ENCODE measurements at regions not wholly inside any gene's neighbourhood (a gene's known extent, or its start where the extent isn't known, plus 50 kb on each side); places are given as distances from the start of the nearest gene placed in this dataset.
"Not testable (repeated sequence)": the region's sequence is repeated elsewhere in the genome, so short reads cannot be mapped to it uniquely, and the experiment has no call there.

- not testable (repeated sequence) for H3K4me3 ChIP-seq; H3K9me3 ChIP-seq (ENCODE audit: low read depth); H2AFZ ChIP-seq (replicated peaks); H3K4me2 ChIP-seq; H3K9ac ChIP-seq; H3K27me3 ChIP-seq; H3K9me3 Mint-ChIP-seq; H3K27ac ChIP-seq; H3K36me3 ChIP-seq; H3F3A ChIP-seq (ENCODE audit: low read depth); H3K27me3 Mint-ChIP-seq (ENCODE audit: insufficient read depth, low read depth)
- peak overlapping the region; percentile 97 for H3K27ac Mint-ChIP-seq
- peaks cover 25% of the 10 kb centered on the region for H3K4me1 ChIP-seq
- H3K36me3 Mint-ChIP-seq, result peaks cover 20% of the 10 kb centered on the region
- peaks cover 100% of the 10 kb centered on the region for H3K79me2 ChIP-seq (ENCODE audit: low read depth)
- peak; percentile 8 for DNase-seq (ENCODE audit: low spot score)
- H3K4me3 Mint-ChIP-seq, result peak overlapping the region; percentile 68
- peaks cover 100% of the 10 kb centered on the region for H4K20me1 ChIP-seq (ENCODE audit: low read depth)
- peaks cover 72% of the 10 kb centered on the region for H3K4me1 Mint-ChIP-seq
These were observed 87.8 kb upstream of the METTL9 start for GRCh38 chr16:21511315-21512210.

- not testable (repeated sequence) for H3K27ac ChIP-seq; H3K27me3 Mint-ChIP-seq (ENCODE audit: insufficient read depth, low read depth); H3F3A ChIP-seq (ENCODE audit: low read depth); H3K36me3 ChIP-seq; H3K27me3 ChIP-seq; H3K9me3 ChIP-seq (ENCODE audit: low read depth); H3K9me3 Mint-ChIP-seq; H3K4me3 ChIP-seq; H3K4me2 ChIP-seq; H2AFZ ChIP-seq (replicated peaks); H3K9ac ChIP-seq
- peaks cover 73% of the 10 kb centered on the region for H3K4me1 Mint-ChIP-seq
- H3K4me1 ChIP-seq, result peaks cover 29% of the 10 kb centered on the region
- H3K27ac Mint-ChIP-seq, result peak overlapping the region; percentile 74
- peaks cover 99% of the 10 kb centered on the region for H4K20me1 ChIP-seq (ENCODE audit: low read depth)
- peak; percentile 26 for DNase-seq (ENCODE audit: low spot score)
- peak overlapping the region; percentile 52 for H3K4me3 Mint-ChIP-seq
- peaks cover 20% of the 10 kb centered on the region for H3K36me3 Mint-ChIP-seq
- H3K79me2 ChIP-seq (ENCODE audit: low read depth), result peaks cover 100% of the 10 kb centered on the region
These were observed 86.8 kb upstream of the METTL9 start for GRCh38 chr16:21512280-21513192.

GRCh38 chr16:21513337-21513741 is 86.0 kb upstream of the METTL9 start:
- H3K27ac Mint-ChIP-seq, result peak overlapping the region; percentile 74
- not testable (repeated sequence) for H3K9ac ChIP-seq, H3K9me3 Mint-ChIP-seq

DNA sequence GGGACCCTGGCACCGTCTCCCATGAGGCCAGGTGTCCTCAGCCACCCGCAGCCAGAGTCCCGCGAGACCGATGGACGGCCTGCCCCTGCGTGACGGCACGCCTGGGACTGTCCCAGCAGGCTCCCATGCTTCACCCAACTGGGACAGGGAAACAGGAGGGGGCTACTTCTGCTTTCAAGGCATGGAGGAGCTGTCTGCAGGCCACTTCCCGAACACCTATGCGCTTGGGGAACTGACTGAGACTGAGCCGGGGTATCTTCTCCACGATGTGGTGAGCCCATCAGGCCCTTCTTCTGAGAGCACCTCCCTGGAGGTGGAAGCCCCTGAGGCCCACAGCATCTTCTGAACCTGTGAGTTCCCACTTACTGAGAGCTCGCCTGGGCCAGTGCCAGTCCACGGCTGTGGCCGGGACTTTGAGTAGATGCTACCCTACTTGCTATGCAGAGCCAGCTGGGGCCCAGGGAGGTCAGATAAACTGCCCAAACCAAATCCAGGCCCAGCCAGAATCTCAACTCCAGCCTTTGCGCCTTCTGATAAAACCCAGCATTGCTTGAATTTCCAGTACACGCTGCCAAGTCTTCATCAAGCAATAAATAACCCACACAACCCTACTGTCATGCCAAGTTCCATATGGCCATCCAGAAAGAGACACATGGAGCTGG is 85.4 kb upstream of the METTL9 start:
- not testable (repeated sequence) for H3K27me3 Mint-ChIP-seq (ENCODE audit: insufficient read depth, low read depth); H3K9ac ChIP-seq; H3F3A ChIP-seq (ENCODE audit: low read depth); H3K4me3 ChIP-seq; H3K9me3 ChIP-seq (ENCODE audit: low read depth); H3K27ac ChIP-seq; H3K27me3 ChIP-seq; H3K9me3 Mint-ChIP-seq; H3K36me3 ChIP-seq; DNase-seq (ENCODE audit: low spot score); H2AFZ ChIP-seq (replicated peaks)
- Histone ChIP-seq H4K20me1 (ENCODE audit: low read depth) (peaks cover 96% of the 10 kb centered on the region), H3K79me2 (ENCODE audit: low read depth) (peaks cover 99% of the 10 kb centered on the region), H3K4me2 (peak overlapping the region; percentile 2), H3K4me1 (peaks cover 35% of the 10 kb centered on the region)
- Mint-ChIP-seq H3K27ac (peak overlapping the region; percentile 24), H3K4me3 (peak overlapping the region; percentile 37), H3K36me3 (peaks cover 22% of the 10 kb centered on the region), H3K4me1 (peaks cover 69% of the 10 kb centered on the region)

More at GRCh38 chr16:21513337-21513741, 86.0 kb upstream of the METTL9 start:
- H3K36me3 ChIP-seq; H3F3A ChIP-seq (ENCODE audit: low read depth); H3K27me3 ChIP-seq; H3K9me3 ChIP-seq (ENCODE audit: low read depth); H3K27me3 Mint-ChIP-seq (ENCODE audit: insufficient read depth, low read depth); H3K4me3 Mint-ChIP-seq; H3K4me3 ChIP-seq; H3K27ac ChIP-seq; H2AFZ ChIP-seq (replicated peaks); H3K4me2 ChIP-seq: not testable (repeated sequence)
- Histone ChIP-seq H4K20me1 (ENCODE audit: low read depth) (peaks cover 97% of the 10 kb centered on the region), H3K79me2 (ENCODE audit: low read depth) (peaks cover 99% of the 10 kb centered on the region), H3K4me1 (peaks cover 35% of the 10 kb centered on the region)
- H3K4me1 Mint-ChIP-seq, result peaks cover 70% of the 10 kb centered on the region
- DNase-seq (ENCODE audit: low spot score), result peak; percentile 16
- H3K36me3 Mint-ChIP-seq, result peaks cover 22% of the 10 kb centered on the region

DNA sequence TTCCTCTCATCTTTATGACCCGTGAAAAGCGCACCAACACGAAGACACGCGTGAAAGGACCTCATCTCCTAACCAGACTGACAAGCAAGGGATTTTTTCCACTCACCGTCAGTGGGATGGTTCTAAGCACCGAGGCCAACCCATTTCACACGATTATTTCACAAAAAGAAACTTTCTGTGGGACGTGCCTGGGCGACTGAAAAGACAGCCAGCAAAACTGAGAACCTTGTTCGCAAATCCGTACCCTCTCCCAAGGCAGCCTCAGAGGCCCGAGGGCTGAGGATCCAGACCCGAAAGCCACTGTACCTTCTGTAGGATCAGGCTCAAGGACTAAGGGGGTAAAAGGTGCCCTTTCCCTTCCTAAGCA is 84.9 kb upstream of the METTL9 start:
- H4K20me1 ChIP-seq (ENCODE audit: low read depth), result peaks cover 96% of the 10 kb centered on the region
- peaks cover 35% of the 10 kb centered on the region for H3K4me1 ChIP-seq
- H3K79me2 ChIP-seq (ENCODE audit: low read depth), result peaks cover 99% of the 10 kb centered on the region
- Mint-ChIP-seq H3K4me3 (peak overlapping the region; percentile 37), H3K27ac (peak overlapping the region; percentile 24), H3K4me1 (peaks cover 69% of the 10 kb centered on the region), H3K36me3 (peaks cover 18% of the 10 kb centered on the region)
- H3K27me3 Mint-ChIP-seq (ENCODE audit: insufficient read depth, low read depth); H3K36me3 ChIP-seq; H3K9ac ChIP-seq; H2AFZ ChIP-seq (replicated peaks); H3K4me3 ChIP-seq; H3K27ac ChIP-seq; H3F3A ChIP-seq (ENCODE audit: low read depth); H3K27me3 ChIP-seq; H3K9me3 ChIP-seq (ENCODE audit: low read depth); H3K9me3 Mint-ChIP-seq; DNase-seq (ENCODE audit: low spot score): not testable (repeated sequence)
- peak overlapping the region; percentile 2 for H3K4me2 ChIP-seq

GRCh38 chr16:21516705-21517040 is 82.7 kb upstream of the METTL9 start:
- not testable (repeated sequence) for H3K9me3 ChIP-seq (ENCODE audit: low read depth); H3K9ac ChIP-seq; H3K36me3 ChIP-seq; H3K27me3 Mint-ChIP-seq (ENCODE audit: insufficient read depth, low read depth); H3K9me3 Mint-ChIP-seq; H2AFZ ChIP-seq (replicated peaks); H3K27ac ChIP-seq; DNase-seq (ENCODE audit: low spot score); H3K27ac Mint-ChIP-seq; H3K4me3 ChIP-seq; H3K27me3 ChIP-seq
- Histone ChIP-seq H3K79me2 (ENCODE audit: low read depth) (peaks cover 84% of the 10 kb centered on the region), H4K20me1 (ENCODE audit: low read depth) (peaks cover 76% of the 10 kb centered on the region), H3K4me2 (peak overlapping the region; percentile 63), H3K4me1 (peaks cover 32% of the 10 kb centered on the region), H3F3A (ENCODE audit: low read depth) (peaks cover 11% of the 10 kb centered on the region)
- H3K4me3 Mint-ChIP-seq, result peak overlapping the region; percentile 59
- peaks cover 11% of the 10 kb centered on the region for H3K36me3 Mint-ChIP-seq
- H3K4me1 Mint-ChIP-seq, result peaks cover 57% of the 10 kb centered on the region

DNA sequence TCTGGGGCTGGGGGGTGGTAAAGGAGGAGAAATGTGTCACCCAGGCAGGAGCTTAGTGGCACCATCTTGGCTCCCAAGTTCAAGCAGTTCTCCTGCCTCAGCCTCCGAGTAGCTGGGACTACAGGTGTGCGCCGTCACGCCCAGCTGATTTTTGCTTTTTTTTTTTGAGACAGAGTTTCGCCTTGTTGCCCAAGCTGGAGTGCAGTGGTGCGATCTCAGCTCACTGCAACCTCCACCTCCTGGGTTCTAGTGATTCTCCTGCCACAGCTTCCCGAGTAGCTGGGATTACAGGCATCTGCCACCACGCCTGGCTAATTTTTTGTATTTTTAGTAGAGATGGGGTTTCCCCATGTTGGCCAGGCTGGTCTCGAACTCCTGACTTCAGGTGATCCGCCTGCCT is 82.1 kb upstream of the METTL9 start:
- H3K36me3 Mint-ChIP-seq, result peaks cover 10% of the 10 kb centered on the region
- H4K20me1 ChIP-seq (ENCODE audit: low read depth), result peaks cover 70% of the 10 kb centered on the region
- not testable (repeated sequence) for H3K9me3 Mint-ChIP-seq; H3K9me3 ChIP-seq (ENCODE audit: low read depth); H3K27ac Mint-ChIP-seq; DNase-seq (ENCODE audit: low spot score); H3K27me3 ChIP-seq; H3K27me3 Mint-ChIP-seq (ENCODE audit: insufficient read depth, low read depth); H3K9ac ChIP-seq; H3K36me3 ChIP-seq; H3K27ac ChIP-seq; H2AFZ ChIP-seq (replicated peaks)
- peak overlapping the region; percentile 4 for H3K4me3 ChIP-seq
- peaks cover 32% of the 10 kb centered on the region for H3K4me1 ChIP-seq
- peaks cover 78% of the 10 kb centered on the region for H3K79me2 ChIP-seq (ENCODE audit: low read depth)
- peak overlapping the region; percentile 63 for H3K4me2 ChIP-seq
- H3F3A ChIP-seq (ENCODE audit: low read depth), result peaks cover 15% of the 10 kb centered on the region
- peaks cover 55% of the 10 kb centered on the region for H3K4me1 Mint-ChIP-seq
- peak overlapping the region; percentile 72 for H3K4me3 Mint-ChIP-seq
